IMR-90 (cell line): ENCODE measurements at regions not wholly inside any gene's neighbourhood (a gene's known extent, or its start where the extent isn't known, plus 50 kb on each side); places are given as distances from the start of the nearest gene placed in this dataset.

Experiments used
- ATAC-seq: fragments of 200-7000 bp; cut with Tn5 transposase; 2 replicates; pipeline ENCODE4 v1.9.1; 2020; ENCODE audit warnings: low read depth, mild to moderate bottlenecking, moderate library complexity
- BruUV-seq: library from RNA; stranded (reverse); fragments of 400-500 nt; replicated peaks from 2 replicates; lab custom pipeline; 2021; lab: Mats Ljungman, UMichigan
- CTCF ChIA-PET: fragments of 300-600 bp; formaldehyde crosslinking; extraction: SDS; loops from one replicate; lab custom pipeline; 2021; ENCODE audit warnings: antibody characterized with exemption; lab: Yijun Ruan, JAX
- POLR2A ChIA-PET: fragments of 300-600 bp; sonication (Branson Sonifier 250); formaldehyde crosslinking; loops from one replicate; lab custom pipeline; 2022; ENCODE audit warnings: antibody characterized with exemption; ENCODE audit not compliant: unreplicated experiment; lab: Charles Lee
- DNase-seq: peaks from one replicate; pipeline ENCODE4 v3.0.0; 2013
- H2AFZ ChIP-seq: replicated peaks from 2 replicates; pipeline ENCODE3; 2013; ENCODE audit warnings: low read length, mild to moderate bottlenecking; ENCODE audit not compliant: poor library complexity
- H2AK5ac ChIP-seq: 2 replicates; pipeline ENCODE4 v1.6.1; 2013; ENCODE audit warnings: low read depth, low read length, inconsistent platforms
- H2AK9ac ChIP-seq: replicated peaks from 2 replicates; pipeline ENCODE3; 2013; ENCODE audit warnings: mild to moderate bottlenecking, low read depth, low read length, moderate library complexity; ENCODE audit not compliant: poor library complexity
- H2BK120ac ChIP-seq: 2 replicates; pipeline ENCODE4 v1.6.1; 2013; ENCODE audit warnings: low read depth, low read length, inconsistent platforms
- H2BK15ac ChIP-seq: 3 replicates; pipeline ENCODE4 v1.6.1; 2013; ENCODE audit warnings: low read depth, low read length, inconsistent platforms
- H2BK20ac ChIP-seq: 2 replicates; pipeline ENCODE4 v1.6.1; 2013; ENCODE audit warnings: low read depth, mild to moderate bottlenecking, inconsistent platforms, low read length, moderate library complexity
- H2BK5ac ChIP-seq: 2 replicates; pipeline ENCODE4 v1.6.1; 2013; ENCODE audit warnings: mild to moderate bottlenecking, low read depth, low read length, inconsistent platforms; ENCODE audit not compliant: poor library complexity, severe bottlenecking
- H3K14ac ChIP-seq: replicated peaks from 2 replicates; pipeline ENCODE4 v1.6.1; 2013; ENCODE audit warnings: low read depth, low read length, inconsistent platforms
- H3K18ac ChIP-seq: 2 replicates; pipeline ENCODE4 v1.6.1; 2013; ENCODE audit warnings: low read depth, low read length, control low read depth
- H3K23ac ChIP-seq: 2 replicates; pipeline ENCODE4 v1.6.1; 2013; ENCODE audit warnings: low read depth, low read length, inconsistent platforms
- H3K27ac ChIP-seq: 2 replicates; pipeline ENCODE4 v1.5.1; 2013; ENCODE audit warnings: mild to moderate bottlenecking, control low read depth, low read length; ENCODE audit not compliant: insufficient read depth
- H3K27me3 ChIP-seq: 2 replicates; pipeline ENCODE4 v1.6.1; 2013; ENCODE audit warnings: low read length; ENCODE audit not compliant: control insufficient read depth, insufficient read depth
- H3K36me3 ChIP-seq: 2 replicates; pipeline ENCODE4 v1.6.1; 2013; ENCODE audit warnings: low read length, mixed read lengths; ENCODE audit not compliant: control insufficient read depth, insufficient read depth
- H3K4ac ChIP-seq: 2 replicates; pipeline ENCODE4 v1.6.1; 2013; ENCODE audit warnings: low read depth, low read length, inconsistent platforms
- H3K4me1 ChIP-seq: 2 replicates; pipeline ENCODE4 v1.6.1; 2013; ENCODE audit warnings: low read length, mixed read lengths; ENCODE audit not compliant: control insufficient read depth, insufficient read depth
- H3K4me2 ChIP-seq: 2 replicates; pipeline ENCODE4 v1.6.1; 2013; ENCODE audit warnings: low read depth, mild to moderate bottlenecking, control low read depth, low read length, moderate library complexity
- H3K4me3 ChIP-seq: 2 replicates; pipeline ENCODE4 v1.5.1; 2013; ENCODE audit warnings: low read depth, mild to moderate bottlenecking, control low read depth, low read length, moderate library complexity; ENCODE audit not compliant: insufficient read depth
- H3K56ac ChIP-seq: 2 replicates; pipeline ENCODE4 v1.6.1; 2013; ENCODE audit warnings: low read length, inconsistent platforms; ENCODE audit not compliant: insufficient read depth; ENCODE audit errors: extremely low read depth
- H3K79me1 ChIP-seq, 2 experiments: 2 replicates each; pipeline ENCODE4 v1.6.1; 2013; ENCODE audit warnings: low read length in 2 of 2, inconsistent platforms in 1 of 2, low read depth in 1 of 2
- H3K9ac ChIP-seq: 2 replicates; pipeline ENCODE4 v1.6.1; 2013; ENCODE audit warnings: low read depth, low read length, control low read depth
- H3K9me1 ChIP-seq: 2 replicates; pipeline ENCODE4 v1.6.1; 2013; ENCODE audit warnings: low read length, inconsistent platforms; ENCODE audit not compliant: insufficient read depth
- H3K9me3 ChIP-seq: 2 replicates; pipeline ENCODE4 v1.6.1; 2013; ENCODE audit warnings: low read length; ENCODE audit not compliant: control insufficient read depth, insufficient read depth
- H4K20me1 ChIP-seq: 2 replicates; pipeline ENCODE4 v1.6.1; 2013; ENCODE audit warnings: low read length, inconsistent platforms; ENCODE audit not compliant: insufficient read depth
- H4K5ac ChIP-seq: 2 replicates; pipeline ENCODE4 v1.6.1; 2013; ENCODE audit warnings: mild to moderate bottlenecking, low read depth, low read length, control low read depth
- H4K8ac ChIP-seq, 2 experiments: 2 replicates each; pipeline ENCODE4 v1.6.1; 2013; ENCODE audit warnings: low read depth in 2 of 2, low read length in 2 of 2, control low read depth in 1 of 2, inconsistent platforms in 1 of 2
- H4K91ac ChIP-seq: 2 replicates; pipeline ENCODE4 v1.6.1; 2013; ENCODE audit warnings: low read depth, low read length, inconsistent platforms; ENCODE audit not compliant: insufficient read depth
- BHLHE40 ChIP-seq: fragments of 150-350 bp; IDR thresholded peaks from 2 replicates; pipeline ENCODE4 v1.6.1; 2016; ENCODE audit warnings: mild to moderate bottlenecking, low read depth, low read length
- CEBPB ChIP-seq: IDR thresholded peaks from 2 replicates; pipeline ENCODE4 v1.6.1; 2012; ENCODE audit warnings: low read depth, low read length, improper control_type of control experiment
- CHD1 ChIP-seq: IDR thresholded peaks from 2 replicates; pipeline ENCODE4 v1.6.1; 2012; ENCODE audit warnings: low read depth, low read length, improper control_type of control experiment
- CTCF ChIP-seq: conservative IDR thresholded peaks from 2 replicates; pipeline ENCODE4 v1.5.1; 2012; ENCODE audit warnings: mild to moderate bottlenecking, low read depth, low read length, improper control_type of control experiment
- ELK1 ChIP-seq: fragments of 150-350 bp; IDR thresholded peaks from 2 replicates; pipeline ENCODE4 v1.6.1; 2016; ENCODE audit warnings: low read depth, mild to moderate bottlenecking, low read length, moderate library complexity, borderline replicate concordance
- FOS ChIP-seq: fragments of 150-350 bp; IDR thresholded peaks from 2 replicates; pipeline ENCODE4 v1.6.1; 2016; ENCODE audit warnings: low read depth, low read length
- MAFK ChIP-seq: IDR thresholded peaks from 2 replicates; pipeline ENCODE4 v1.6.1; 2012; ENCODE audit warnings: low read depth, low read length, improper control_type of control experiment
- MXI1 ChIP-seq: IDR thresholded peaks from 2 replicates; pipeline ENCODE4 v1.6.1; 2012; ENCODE audit warnings: low read depth, mild to moderate bottlenecking, low read length, moderate library complexity, borderline replicate concordance
- POLR2A ChIP-seq: IDR thresholded peaks from 2 replicates; pipeline ENCODE4 v1.6.1; 2012; ENCODE audit warnings: mild to moderate bottlenecking, low read depth, low read length
- RAD21 ChIP-seq: IDR thresholded peaks from 2 replicates; pipeline ENCODE4 v1.6.1; 2012; ENCODE audit warnings: low read length, improper control_type of control experiment
- RCOR1 ChIP-seq: IDR thresholded peaks from 2 replicates; pipeline ENCODE4 v1.6.1; 2012; ENCODE audit warnings: mild to moderate bottlenecking, low read length, improper control_type of control experiment; ENCODE audit not compliant: insufficient replicate concordance
- SMC3 ChIP-seq: fragments of 150-350 bp; IDR thresholded peaks from 2 replicates; pipeline ENCODE4 v1.6.1; 2016; ENCODE audit warnings: low read depth, mild to moderate bottlenecking, antibody characterized with exemption, low read length, moderate library complexity
- USF2 ChIP-seq: fragments of 150-350 bp; IDR thresholded peaks from 2 replicates; pipeline ENCODE4 v1.6.1; 2017; ENCODE audit warnings: mild to moderate bottlenecking, antibody characterized with exemption, low read length, low read depth
- WGBS, 2 experiments: methylation state at CpG; one replicate each; pipeline versions ENCODE4 v1.1.5 to v1.1.7; 2013; ENCODE audit warnings: missing lambda C conversion rate in 2 of 2; ENCODE audit not compliant: insufficient read length in 1 of 2; ENCODE audit errors: extremely low coverage in 2 of 2; 5-methylcytosine and 5-hydroxymethylcytosine counted together
- dilution Hi-C: fragments of 300-500 bp; cut with HindIII; formaldehyde crosslinking; loops from one replicate; pipeline ENCODE4 v1.14.3; 2018; ENCODE audit warnings: low sequenced_read_pairs; ENCODE audit not compliant: unreplicated experiment
- in situ Hi-C: fragments of 300-500 bp; cut with MboI; formaldehyde crosslinking; loops from 3 replicates; pipeline ENCODE4 v1.14.3; 2019; ENCODE audit warnings: low sequenced_read_pairs, inconsistent platforms, mixed read lengths
- intact Hi-C: fragments of 100-400 bp; cut with micrococcal nuclease; formaldehyde crosslinking; loops from 2 replicates; pipeline ENCODE4 v1.10.0; 2022

- no peak overlapping the region for H3K4me3 ChIP-seq
- no peak overlapping the region for H2BK15ac ChIP-seq
- H4K5ac ChIP-seq: no peak overlapping the region
- H3K9ac ChIP-seq: no peak overlapping the region
- H4K8ac ChIP-seq: no peak overlapping the region
- H3K4ac ChIP-seq: no peak overlapping the region
- H3K23ac ChIP-seq: no peak overlapping the region
- ATAC-seq: no peak
- intact Hi-C loops: no loop called here
- 100% methylated on average over 1 of the region's 1 CpG; no CpG with 5 or more reads in 1 of the 2 experiments for WGBS, 2 experiments
- no peak overlapping the region for H3K56ac ChIP-seq
- H3K4me1 ChIP-seq: no peaks in the 10 kb centered on the region; the same call in 1 of the 2 replicates
- H3K9me1 ChIP-seq: no peaks in the 10 kb centered on the region
- no peak overlapping the region for H3K4me2 ChIP-seq
- no peak for DNase-seq
- dilution Hi-C loops: no loop called here
- no peak overlapping the region for H3K27ac ChIP-seq
- no TSS peak for BruUV-seq
- peaks cover 2% of the 10 kb centered on the region for H3K27me3 ChIP-seq
- no peak overlapping the region for H2AK5ac ChIP-seq
- no peaks in the 10 kb centered on the region for H3K79me1 ChIP-seq
- no peak overlapping the region for H3K18ac ChIP-seq
- ChIA-PET CTCF (interaction anchor here (0.7 kb wide), 1 partner anchor 57 kb away, joined by 4 read pairs; no protein-coding TSS in a partner anchor), POLR2A (interaction anchor here (0.6 kb wide), 1 partner anchor 35 kb away, joined by 3 read pairs; no protein-coding TSS in a partner anchor)
- H4K20me1 ChIP-seq: no peaks in the 10 kb centered on the region
- no peak overlapping the region for H4K91ac ChIP-seq
- no peaks in the 10 kb centered on the region for H3K9me3 ChIP-seq
- no peak overlapping the region for H3K14ac ChIP-seq
- no peak for TF ChIP-seq USF2
- no peak for TF ChIP-seq SMC3
- no peak for TF ChIP-seq CHD1
- no peak for TF ChIP-seq FOS
- TF ChIP-seq ELK1: no peak
- no peak for TF ChIP-seq CEBPB
- TF ChIP-seq MXI1: no peak
- TF ChIP-seq RCOR1: no peak
- TF ChIP-seq MAFK: no peak
- TF ChIP-seq BHLHE40: no peak
- TF ChIP-seq CTCF: no peak
- TF ChIP-seq POLR2A: no peak
- no peak for TF ChIP-seq RAD21
- H2BK120ac ChIP-seq: no peak overlapping the region
- H2AK9ac ChIP-seq: no peak overlapping the region
- no peak overlapping the region for H2BK5ac ChIP-seq
- in situ Hi-C loops: no loop called here
- no peak overlapping the region for H2BK20ac ChIP-seq
- H3K36me3 ChIP-seq: no peaks in the 10 kb centered on the region
- H2AFZ ChIP-seq: no peak overlapping the region
Observed at GRCh38 chr5:74262544-74263207, 377.9 kb downstream of the ENC1 start.
